IPS-20b (cell line): ENCODE measurements at regions not wholly inside any gene's neighbourhood (a gene's known extent, or its start where the extent isn't known, plus 50 kb on each side); places are given as distances from the start of the nearest gene placed in this dataset.

Experiments
- H3K27ac ChIP-seq: one replicate; pipeline ENCODE4 v1.5.1; 2013; ENCODE audit warnings: low read length
- H3K27me3 ChIP-seq: 2 replicates; pipeline ENCODE4 v1.6.1; 2013; ENCODE audit warnings: mild to moderate bottlenecking, low read length, inconsistent platforms; ENCODE audit not compliant: insufficient read depth
- H3K36me3 ChIP-seq: 2 replicates; pipeline ENCODE4 v1.6.1; 2013; ENCODE audit warnings: low read depth, mild to moderate bottlenecking, inconsistent platforms, low read length, moderate library complexity; ENCODE audit not compliant: insufficient read depth
- H3K4me1 ChIP-seq: 2 replicates; pipeline ENCODE4 v1.6.1; 2013; ENCODE audit warnings: mild to moderate bottlenecking, control low read depth, inconsistent platforms, low read length, moderate library complexity; ENCODE audit not compliant: insufficient read depth
- H3K4me3 ChIP-seq: 2 replicates; pipeline ENCODE4 v1.5.1; 2013; ENCODE audit warnings: mild to moderate bottlenecking, low read length, inconsistent platforms
- H3K9ac ChIP-seq: 2 replicates; pipeline ENCODE4 v1.6.1; 2013; ENCODE audit warnings: low read depth, mild to moderate bottlenecking, inconsistent platforms, low read length, moderate library complexity
- H3K9me3 ChIP-seq: 2 replicates; pipeline ENCODE4 v1.6.1; 2013; ENCODE audit warnings: mild to moderate bottlenecking, low read depth, low read length, inconsistent platforms; ENCODE audit not compliant: insufficient read depth

GRCh38 chr3:18054625-18055024 lies 312.2 kb upstream of the TBC1D5 start:
- Histone ChIP-seq H3K4me1 (peaks cover 5% of the 10 kb centered on the region), H3K27me3 (no peaks in the 10 kb centered on the region), H3K27ac (no peak overlapping the region), H3K9me3 (no peaks in the 10 kb centered on the region; the same call in 1 of the 2 replicates), H3K9ac (no peak overlapping the region), H3K4me3 (no peak overlapping the region), H3K36me3 (no peaks in the 10 kb centered on the region)

DNA sequence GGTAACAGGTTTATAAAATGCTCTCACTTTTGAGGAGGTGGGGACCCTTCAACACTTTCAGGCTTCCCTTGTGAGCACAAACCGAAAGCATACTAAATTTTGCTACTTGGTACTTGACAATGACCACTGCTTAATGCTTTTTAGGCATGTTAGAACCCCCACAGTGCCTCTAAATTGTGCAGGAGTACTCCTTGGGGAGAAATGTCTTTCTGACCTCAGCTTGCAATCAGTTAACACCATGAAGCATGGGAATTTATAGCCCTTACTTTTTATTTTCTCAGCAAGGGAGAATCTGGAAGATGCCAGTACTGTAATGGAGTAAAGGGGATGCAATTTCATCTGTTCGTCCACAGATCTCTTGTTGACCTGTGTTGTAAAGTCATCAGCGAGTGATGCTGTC lies 308.9 kb upstream of the TBC1D5 start:
- Histone ChIP-seq H3K4me3 (no peak overlapping the region), H3K27ac (no peak overlapping the region), H3K27me3 (no peaks in the 10 kb centered on the region), H3K9me3 (no peaks in the 10 kb centered on the region; the same call in 1 of the 2 replicates), H3K36me3 (no peaks in the 10 kb centered on the region), H3K4me1 (peaks cover 5% of the 10 kb centered on the region), H3K9ac (no peak overlapping the region)

DNA sequence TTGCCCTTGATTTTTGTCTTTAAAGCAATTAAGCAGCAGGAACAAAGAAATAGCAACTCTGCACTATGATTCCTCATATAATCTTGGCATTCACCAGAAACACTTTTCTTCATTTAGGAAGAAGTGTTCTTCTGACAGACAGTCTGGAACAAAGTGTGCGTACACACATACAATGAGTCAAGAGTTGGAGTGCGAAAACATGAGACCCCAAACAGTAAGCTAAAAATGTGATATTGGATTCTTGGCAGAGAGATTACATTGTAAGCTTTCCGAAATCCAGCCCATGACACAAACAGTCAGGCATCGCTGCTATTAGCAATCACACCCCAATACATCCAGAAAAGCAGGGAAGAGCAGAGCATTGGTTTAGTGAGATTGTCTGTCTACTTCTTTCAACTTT lies 306.7 kb upstream of the TBC1D5 start:
- H3K36me3 ChIP-seq, result no peaks in the 10 kb centered on the region
- H3K27me3 ChIP-seq, result no peaks in the 10 kb centered on the region
- peaks cover 5% of the 10 kb centered on the region for H3K4me1 ChIP-seq
- no peaks in the 10 kb centered on the region for H3K9me3 ChIP-seq
- no peak overlapping the region for H3K9ac ChIP-seq
- H3K4me3 ChIP-seq, result no peak overlapping the region
- H3K27ac ChIP-seq, result no peak overlapping the region

DNA sequence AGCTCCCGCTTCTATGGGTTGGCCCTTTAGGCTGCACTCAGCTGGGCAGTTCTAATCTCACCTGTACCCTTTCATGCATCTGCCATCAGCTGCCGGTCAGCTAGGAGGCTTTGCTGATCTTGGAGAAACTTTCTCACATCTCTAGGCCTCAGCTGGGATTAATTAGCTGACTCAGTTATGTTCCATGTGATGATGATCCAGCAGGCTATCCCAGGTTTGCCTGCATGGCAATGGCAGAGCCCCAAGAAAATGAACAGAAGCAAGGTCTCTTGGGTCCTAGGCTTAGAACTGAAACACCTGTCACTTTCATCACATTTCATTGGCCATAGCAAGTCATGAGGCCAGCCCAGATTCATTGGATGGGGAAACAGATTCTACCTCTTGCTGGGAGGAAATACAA lies 304.6 kb upstream of the TBC1D5 start:
- Histone ChIP-seq H3K4me1 (peaks cover 5% of the 10 kb centered on the region), H3K27ac (no peak overlapping the region)

GRCh38 chr3:18046131-18046915 lies 303.9 kb upstream of the TBC1D5 start:
- Histone ChIP-seq H3K9me3 (no peaks in the 10 kb centered on the region), H3K27me3 (no peaks in the 10 kb centered on the region), H3K4me1 (peaks cover 3% of the 10 kb centered on the region), H3K36me3 (no peaks in the 10 kb centered on the region), H3K4me3 (no peak overlapping the region), H3K27ac (no peak overlapping the region), H3K9ac (no peak overlapping the region)

More for the DNA sequence above, 304.6 kb upstream of the TBC1D5 start:
- Histone ChIP-seq H3K9me3 (no peaks in the 10 kb centered on the region), H3K9ac (no peak overlapping the region), H3K27me3 (no peaks in the 10 kb centered on the region), H3K4me3 (no peak overlapping the region), H3K36me3 (no peaks in the 10 kb centered on the region)

GRCh38 chr3:18044971-18045880 lies 302.8 kb upstream of the TBC1D5 start:
- no peaks in the 10 kb centered on the region for H3K27me3 ChIP-seq
- H3K4me1 ChIP-seq, result no peaks in the 10 kb centered on the region; the same call in 1 of the 2 replicates
- H3K4me3 ChIP-seq, result no peak overlapping the region
- H3K36me3 ChIP-seq, result no peaks in the 10 kb centered on the region
- H3K9me3 ChIP-seq, result no peaks in the 10 kb centered on the region
- no peak overlapping the region for H3K27ac ChIP-seq
- H3K9ac ChIP-seq, result no peak overlapping the region

GRCh38 chr3:18044191-18044590 lies 301.8 kb upstream of the TBC1D5 start:
- H3K4me1 ChIP-seq, result no peaks in the 10 kb centered on the region

DNA sequence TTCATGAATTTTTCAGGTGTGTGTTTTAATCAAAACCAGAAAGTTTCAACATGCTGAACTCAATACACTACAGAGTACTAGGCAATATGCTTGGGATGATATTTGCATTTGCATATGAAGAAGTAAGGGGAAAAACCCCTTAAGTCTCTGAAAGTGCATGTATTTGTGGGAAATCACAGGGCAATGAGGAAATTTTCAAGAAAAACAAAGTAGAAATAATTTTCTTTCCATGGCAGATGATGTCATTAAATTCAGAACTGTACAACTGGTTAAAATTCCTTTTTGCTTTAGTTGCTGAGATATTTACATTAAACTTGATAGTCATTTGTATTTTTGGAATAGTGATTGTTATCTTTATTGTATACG lies 294.0 kb upstream of the TBC1D5 start:
- Histone ChIP-seq H3K4me3 (no peak overlapping the region), H3K27me3 (no peaks in the 10 kb centered on the region), H3K9me3 (no peaks in the 10 kb centered on the region), H3K4me1 (no peaks in the 10 kb centered on the region), H3K9ac (no peak overlapping the region), H3K27ac (no peak overlapping the region), H3K36me3 (no peaks in the 10 kb centered on the region)

More at GRCh38 chr3:18044191-18044590, 301.8 kb upstream of the TBC1D5 start:
- Histone ChIP-seq H3K9me3 (no peaks in the 10 kb centered on the region), H3K27ac (no peak overlapping the region), H3K4me3 (no peak overlapping the region), H3K27me3 (no peaks in the 10 kb centered on the region), H3K36me3 (no peaks in the 10 kb centered on the region), H3K9ac (no peak overlapping the region)

DNA sequence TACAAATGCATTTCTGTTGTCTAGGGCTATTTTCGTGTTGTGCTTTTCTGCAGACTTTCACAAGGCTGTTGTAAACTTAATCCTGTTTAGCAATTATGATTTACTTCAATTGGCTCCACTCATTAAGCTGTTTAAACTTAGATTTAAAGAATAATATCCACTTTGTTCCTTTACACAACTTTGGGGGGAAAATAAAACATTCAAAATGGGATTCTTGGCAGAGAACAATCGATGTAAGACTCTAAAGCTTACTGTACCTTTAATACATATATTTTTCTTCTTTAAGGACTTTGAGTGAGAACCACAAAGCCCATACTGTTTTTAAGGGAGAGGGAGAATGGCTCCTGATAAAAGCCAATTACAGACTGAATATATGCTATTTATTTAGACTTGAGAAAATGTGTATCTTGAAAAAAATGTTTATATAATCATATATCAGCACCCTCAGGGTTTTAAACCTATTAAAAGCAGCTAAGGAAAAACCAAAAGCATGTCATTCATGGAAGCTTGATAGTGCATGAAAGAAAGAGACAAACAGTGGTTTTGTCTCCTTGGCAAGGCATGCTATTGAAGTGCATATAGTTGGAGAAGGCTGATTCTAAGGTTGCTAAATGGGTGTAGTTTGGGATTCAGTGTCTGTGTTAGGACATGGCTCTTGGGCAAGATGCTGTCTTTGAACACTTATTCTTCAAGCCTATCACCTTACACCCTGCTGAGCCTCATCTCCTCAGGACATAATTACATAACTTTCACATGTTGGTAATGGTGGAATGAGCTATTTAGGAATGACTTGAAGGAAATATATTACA lies 293.4 kb upstream of the TBC1D5 start:
- H3K9ac ChIP-seq, result no peak overlapping the region
- no peak overlapping the region for H3K27ac ChIP-seq
- no peaks in the 10 kb centered on the region for H3K4me1 ChIP-seq
- H3K36me3 ChIP-seq, result no peaks in the 10 kb centered on the region
- no peaks in the 10 kb centered on the region for H3K27me3 ChIP-seq
- H3K4me3 ChIP-seq, result no peak overlapping the region
- H3K9me3 ChIP-seq, result no peaks in the 10 kb centered on the region

DNA sequence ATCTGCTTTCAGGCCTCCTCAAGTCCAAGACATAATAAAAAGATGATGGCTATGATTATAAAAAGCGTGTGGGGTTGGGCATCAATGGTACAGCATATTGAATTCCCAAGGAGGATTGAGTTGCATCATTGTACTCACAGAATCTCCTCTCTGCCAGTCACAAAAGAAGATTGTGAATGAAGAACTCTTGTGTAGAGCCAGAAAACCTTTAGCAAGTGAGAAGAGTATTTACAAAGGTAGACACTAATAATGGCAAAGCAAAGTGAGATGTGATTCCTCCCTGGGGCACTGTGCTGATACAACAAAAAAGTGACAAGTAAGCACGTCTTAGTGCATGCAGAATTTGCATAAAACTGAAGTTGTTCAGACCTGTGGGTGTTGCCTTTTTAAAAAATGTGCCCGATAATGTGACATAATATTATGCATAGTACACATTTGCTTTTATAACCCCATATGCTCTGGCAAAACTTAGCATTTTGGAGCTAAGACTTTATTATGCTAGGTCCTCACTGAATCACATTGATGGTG lies 291.2 kb upstream of the TBC1D5 start:
- Histone ChIP-seq H3K27me3 (no peaks in the 10 kb centered on the region), H3K4me1 (no peaks in the 10 kb centered on the region), H3K36me3 (no peaks in the 10 kb centered on the region), H3K27ac (no peak overlapping the region), H3K4me3 (no peak overlapping the region), H3K9ac (no peak overlapping the region), H3K9me3 (no peaks in the 10 kb centered on the region)

DNA sequence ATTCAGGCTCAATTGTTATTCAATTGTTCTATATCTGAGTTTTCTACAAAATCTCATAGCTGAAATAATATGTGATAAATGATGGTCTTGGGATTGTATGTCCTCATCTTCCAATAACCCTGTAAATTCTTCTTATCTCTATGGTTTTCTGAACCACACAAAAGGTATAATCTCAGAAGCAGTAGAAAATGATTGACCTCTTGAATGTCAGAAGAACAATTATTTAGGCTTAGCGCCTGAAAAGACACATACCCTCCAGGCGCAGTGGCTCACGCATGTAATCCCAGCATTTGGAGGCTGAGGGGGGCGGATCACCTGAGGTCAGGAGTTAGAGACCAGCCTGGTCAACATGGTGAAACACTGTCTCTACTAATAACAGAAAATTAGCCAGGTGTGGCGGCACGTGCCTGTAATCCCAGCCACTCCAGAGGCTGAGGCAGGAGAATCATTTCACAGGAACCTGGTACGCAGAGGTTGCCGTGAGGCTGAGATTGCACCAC lies 288.0 kb upstream of the TBC1D5 start:
- Histone ChIP-seq H3K27me3 (no peaks in the 10 kb centered on the region), H3K4me3 (no peak overlapping the region), H3K36me3 (no peaks in the 10 kb centered on the region), H3K4me1 (no peaks in the 10 kb centered on the region), H3K9me3 (no peaks in the 10 kb centered on the region), H3K27ac (no peak overlapping the region), H3K9ac (no peak overlapping the region)
